22Rv1 (cell line): ENCODE measurements at regions not wholly inside any gene's neighbourhood (a gene's known extent, or its start where the extent isn't known, plus 50 kb on each side); places are given as distances from the start of the nearest gene placed in this dataset.

Source experiments
- ZFX ChIP-seq: fragments of 450-650 bp; IDR thresholded peaks from 2 replicates; pipeline ENCODE4 v1.6.1; 2017; ENCODE audit warnings: antibody characterized with exemption, borderline replicate concordance
- TF ChIP-seq, protein P1 (sequence below): fragments of 450-650 bp; IDR thresholded peaks from 2 replicates; pipeline ENCODE4 v1.5.1; 2017; ENCODE audit warnings: mild to moderate bottlenecking

DNA sequence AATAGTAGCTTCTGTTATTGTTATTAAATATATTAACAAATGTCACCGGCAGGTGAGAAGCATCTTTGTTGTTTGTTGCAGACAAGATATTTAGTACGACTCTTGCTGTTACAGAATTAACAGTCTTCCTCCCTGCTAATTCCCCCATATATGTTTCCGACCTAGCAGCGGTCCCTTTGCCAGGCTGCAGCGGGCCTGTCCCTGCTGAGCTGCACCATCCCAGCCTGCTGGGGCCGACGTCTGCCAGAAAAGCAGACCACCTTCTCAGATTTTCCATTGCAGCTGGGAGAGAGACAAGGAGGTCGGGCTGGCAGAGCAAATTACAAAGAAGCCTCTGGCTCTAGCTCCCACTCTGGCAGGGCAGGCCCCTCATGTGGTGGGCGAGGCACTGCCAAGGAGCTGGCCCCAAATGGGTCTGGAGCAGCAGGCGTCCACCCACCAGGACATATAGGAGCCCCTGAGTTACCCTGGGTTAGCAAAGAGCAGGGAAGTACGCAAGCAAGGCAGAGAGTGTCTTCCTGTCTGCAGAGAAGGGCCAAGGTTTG is 142.7 kb downstream of the FOXD2 start:
- TF ChIP-seq, protein P1, sequence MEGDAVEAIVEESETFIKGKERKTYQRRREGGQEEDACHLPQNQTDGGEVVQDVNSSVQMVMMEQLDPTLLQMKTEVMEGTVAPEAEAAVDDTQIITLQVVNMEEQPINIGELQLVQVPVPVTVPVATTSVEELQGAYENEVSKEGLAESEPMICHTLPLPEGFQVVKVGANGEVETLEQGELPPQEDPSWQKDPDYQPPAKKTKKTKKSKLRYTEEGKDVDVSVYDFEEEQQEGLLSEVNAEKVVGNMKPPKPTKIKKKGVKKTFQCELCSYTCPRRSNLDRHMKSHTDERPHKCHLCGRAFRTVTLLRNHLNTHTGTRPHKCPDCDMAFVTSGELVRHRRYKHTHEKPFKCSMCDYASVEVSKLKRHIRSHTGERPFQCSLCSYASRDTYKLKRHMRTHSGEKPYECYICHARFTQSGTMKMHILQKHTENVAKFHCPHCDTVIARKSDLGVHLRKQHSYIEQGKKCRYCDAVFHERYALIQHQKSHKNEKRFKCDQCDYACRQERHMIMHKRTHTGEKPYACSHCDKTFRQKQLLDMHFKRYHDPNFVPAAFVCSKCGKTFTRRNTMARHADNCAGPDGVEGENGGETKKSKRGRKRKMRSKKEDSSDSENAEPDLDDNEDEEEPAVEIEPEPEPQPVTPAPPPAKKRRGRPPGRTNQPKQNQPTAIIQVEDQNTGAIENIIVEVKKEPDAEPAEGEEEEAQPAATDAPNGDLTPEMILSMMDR = no peak
- TF ChIP-seq ZFX = no peak
